Neural crest cell (in vitro differentiated cells): ENCODE measurements at regions not wholly inside any gene's neighbourhood (a gene's known extent, or its start where the extent isn't known, plus 50 kb on each side); places are given as distances from the start of the nearest gene placed in this dataset.
A peak's percentile ranks its signal among the peaks of the same experiment; 100 is the strongest.

Experiments
- DNase-seq: peaks from one replicate; pipeline ENCODE4 v3.0.0; 2021; ENCODE audit warnings: low read depth, mixed read lengths, low spot score
- H3K27ac Mint-ChIP-seq: one replicate; pipeline ENCODE4 v1.8.0; 2021; ENCODE audit warnings: mild to moderate bottlenecking, mixed read lengths; ENCODE audit not compliant: unreplicated experiment
- H3K27me3 Mint-ChIP-seq: 2 replicates; pipeline ENCODE4 v1.8.0; 2021; ENCODE audit warnings: low read depth, mild to moderate bottlenecking, mixed read lengths
- H3K36me3 Mint-ChIP-seq: 2 replicates; pipeline ENCODE4 v1.8.0; 2021; ENCODE audit warnings: low read depth, mild to moderate bottlenecking, mixed read lengths
- H3K4me1 Mint-ChIP-seq: 2 replicates; pipeline ENCODE4 v1.8.0; 2021; ENCODE audit warnings: mixed read lengths
- H3K4me3 Mint-ChIP-seq: one replicate; pipeline ENCODE4 v1.8.0; 2021; ENCODE audit warnings: mild to moderate bottlenecking, mixed read lengths
- H3K9me3 Mint-ChIP-seq: 2 replicates; pipeline ENCODE4 v1.8.0; 2021; ENCODE audit warnings: mixed read lengths
- TF ChIP-seq, protein P1 (sequence below): fragments of 200-600 bp; sonication (generic); conservative IDR thresholded peaks from 2 replicates; pipeline ENCODE4 v1.5.0; 2021; ENCODE audit warnings: antibody characterized with exemption, mild to moderate bottlenecking

- H3K9me3 Mint-ChIP-seq = peaks cover 9% of the 10 kb centered on the region
Measured at GRCh38 chr2:7742301-7742700, 825.1 kb downstream of the RNF144A start.

GRCh38 chr2:7744827-7745226 lies 827.6 kb downstream of the RNF144A start:
- peaks cover 9% of the 10 kb centered on the region for H3K9me3 Mint-ChIP-seq
- H3K4me3 Mint-ChIP-seq = no peak overlapping the region
- H3K27ac Mint-ChIP-seq = no peak overlapping the region
- H3K36me3 Mint-ChIP-seq = peaks cover 3% of the 10 kb centered on the region
- H3K4me1 Mint-ChIP-seq = no peaks in the 10 kb centered on the region
- TF ChIP-seq, protein P1, sequence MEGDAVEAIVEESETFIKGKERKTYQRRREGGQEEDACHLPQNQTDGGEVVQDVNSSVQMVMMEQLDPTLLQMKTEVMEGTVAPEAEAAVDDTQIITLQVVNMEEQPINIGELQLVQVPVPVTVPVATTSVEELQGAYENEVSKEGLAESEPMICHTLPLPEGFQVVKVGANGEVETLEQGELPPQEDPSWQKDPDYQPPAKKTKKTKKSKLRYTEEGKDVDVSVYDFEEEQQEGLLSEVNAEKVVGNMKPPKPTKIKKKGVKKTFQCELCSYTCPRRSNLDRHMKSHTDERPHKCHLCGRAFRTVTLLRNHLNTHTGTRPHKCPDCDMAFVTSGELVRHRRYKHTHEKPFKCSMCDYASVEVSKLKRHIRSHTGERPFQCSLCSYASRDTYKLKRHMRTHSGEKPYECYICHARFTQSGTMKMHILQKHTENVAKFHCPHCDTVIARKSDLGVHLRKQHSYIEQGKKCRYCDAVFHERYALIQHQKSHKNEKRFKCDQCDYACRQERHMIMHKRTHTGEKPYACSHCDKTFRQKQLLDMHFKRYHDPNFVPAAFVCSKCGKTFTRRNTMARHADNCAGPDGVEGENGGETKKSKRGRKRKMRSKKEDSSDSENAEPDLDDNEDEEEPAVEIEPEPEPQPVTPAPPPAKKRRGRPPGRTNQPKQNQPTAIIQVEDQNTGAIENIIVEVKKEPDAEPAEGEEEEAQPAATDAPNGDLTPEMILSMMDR = no peak
- DNase-seq = no peak
- no peaks in the 10 kb centered on the region for H3K27me3 Mint-ChIP-seq

More at GRCh38 chr2:7742301-7742700, 825.1 kb downstream of the RNF144A start:
- TF ChIP-seq, protein P1 = no peak
- no peak overlapping the region for H3K27ac Mint-ChIP-seq
- no peaks in the 10 kb centered on the region for H3K27me3 Mint-ChIP-seq
- no peak overlapping the region for H3K4me3 Mint-ChIP-seq
- no peak for DNase-seq
- no peaks in the 10 kb centered on the region for H3K4me1 Mint-ChIP-seq
- H3K36me3 Mint-ChIP-seq = no peaks in the 10 kb centered on the region

GRCh38 chr2:7745369-7745768 lies 828.2 kb downstream of the RNF144A start:
- Mint-ChIP-seq H3K4me1 (no peaks in the 10 kb centered on the region), H3K27me3 (no peaks in the 10 kb centered on the region), H3K36me3 (peaks cover 3% of the 10 kb centered on the region), H3K9me3 (peaks cover 9% of the 10 kb centered on the region), H3K4me3 (no peak overlapping the region), H3K27ac (no peak overlapping the region)
- TF ChIP-seq, protein P1 = no peak
- no peak for DNase-seq

DNA sequence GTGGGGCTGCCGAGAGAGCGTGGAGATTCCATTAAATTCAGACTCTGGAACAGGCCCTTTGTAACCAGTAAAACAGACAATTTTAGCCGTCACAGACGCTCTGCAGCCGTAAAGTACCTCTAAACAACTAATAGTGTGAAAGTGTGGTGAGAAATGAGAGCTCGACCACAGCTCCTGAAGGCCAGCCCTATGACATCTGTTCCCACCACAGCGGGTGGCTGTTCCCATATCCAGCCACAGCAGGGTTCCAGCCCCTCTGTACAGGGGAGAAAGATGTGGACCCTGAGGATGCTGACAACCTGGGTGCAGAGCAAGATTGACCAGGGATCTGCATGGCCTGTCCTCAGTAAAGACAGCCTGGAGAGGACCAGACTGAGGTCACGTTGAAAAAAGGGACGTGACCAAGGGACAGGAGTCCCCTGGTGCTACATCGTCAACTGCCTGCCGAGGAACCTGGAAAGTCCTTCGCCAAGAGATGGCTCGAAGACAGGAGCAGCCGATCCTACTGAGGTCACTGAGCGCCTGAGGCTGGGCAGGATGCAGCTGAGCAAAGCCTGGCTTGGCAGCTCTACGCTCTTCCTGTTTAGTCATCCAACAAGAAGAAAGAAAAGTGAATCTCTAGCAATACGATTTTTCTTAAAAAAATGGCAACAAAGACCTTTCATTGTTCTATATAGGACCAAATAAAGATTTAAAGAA lies 831.7 kb downstream of the RNF144A start:
- Mint-ChIP-seq H3K36me3 (peaks cover 10% of the 10 kb centered on the region), H3K4me1 (peaks cover 9% of the 10 kb centered on the region), H3K27ac (peak overlapping the region; percentile 84), H3K4me3 (no peak overlapping the region), H3K9me3 (peaks cover 13% of the 10 kb centered on the region), H3K27me3 (no peaks in the 10 kb centered on the region)
- DNase-seq = no peak
- TF ChIP-seq, protein P1 = no peak

DNA sequence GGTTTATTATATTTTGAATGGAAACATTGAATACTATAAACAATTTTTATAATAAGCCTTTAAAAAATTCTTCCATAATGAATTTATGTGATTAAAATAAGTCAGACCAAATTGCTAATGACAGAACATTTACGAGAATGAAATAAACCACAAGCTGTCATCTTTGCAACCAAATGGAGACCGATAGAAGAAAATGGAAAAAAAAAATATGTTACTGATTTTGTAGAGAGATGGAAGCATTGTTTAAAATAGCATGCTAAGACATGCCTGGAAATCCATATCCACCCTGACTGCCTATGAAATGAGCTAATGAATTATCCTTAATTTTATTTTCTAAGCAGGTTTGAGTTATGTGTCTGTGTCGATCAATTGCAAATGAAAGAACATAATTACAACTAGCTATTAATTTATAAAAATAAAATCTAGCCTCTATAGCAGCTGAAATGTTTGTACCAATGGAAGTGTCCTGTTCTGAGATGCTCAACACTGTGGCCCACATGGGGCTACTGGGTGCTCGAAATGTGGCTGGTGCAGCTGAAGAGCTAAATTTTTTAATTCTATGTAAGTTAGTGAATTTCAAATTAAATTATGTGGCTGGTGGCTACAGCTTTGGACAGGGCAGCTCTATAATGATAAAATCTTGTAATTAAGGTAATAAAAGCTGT lies 832.8 kb downstream of the RNF144A start:
- no peak for DNase-seq
- no peak overlapping the region for H3K4me3 Mint-ChIP-seq
- H3K27me3 Mint-ChIP-seq = no peaks in the 10 kb centered on the region
- peaks cover 9% of the 10 kb centered on the region for H3K4me1 Mint-ChIP-seq
- H3K9me3 Mint-ChIP-seq = peaks cover 12% of the 10 kb centered on the region
- TF ChIP-seq, protein P1 = no peak
- peaks cover 19% of the 10 kb centered on the region for H3K36me3 Mint-ChIP-seq
- no peak overlapping the region for H3K27ac Mint-ChIP-seq
